Effector memory CD8-positive, alpha-beta T cell (primary cell): ENCODE measurements at regions not wholly inside any gene's neighbourhood (a gene's known extent, or its start where the extent isn't known, plus 50 kb on each side); places are given as distances from the start of the nearest gene placed in this dataset.

ENCODE experiments used
- ATAC-seq: fragments of 150-1000 bp; cut with Tn5 transposase; replicated peaks from 2 replicates; pipeline ENCODE4 v1.10.0; 2021; ENCODE audit warnings: mild to moderate bottlenecking, moderate library complexity
- DNase-seq, 3 experiments: peaks; one replicate each; pipeline ENCODE4 v3.0.0; 2021
- H3K27ac Mint-ChIP-seq, 2 donors: one replicate each; pipeline ENCODE4 v1.8.0; 2022; ENCODE audit warnings: mild to moderate bottlenecking in 2 of 2, mixed read lengths in 2 of 2, moderate library complexity in 2 of 2
- H3K27me3 Mint-ChIP-seq, 2 donors: one replicate each; pipeline ENCODE4 v1.8.0; 2022; ENCODE audit warnings: mixed read lengths in 2 of 2
- H3K36me3 Mint-ChIP-seq: one replicate; pipeline ENCODE4 v1.8.0; 2022; ENCODE audit warnings: mild to moderate bottlenecking, moderate library complexity, mixed read lengths; ENCODE audit not compliant: insufficient read depth
- H3K4me1 Mint-ChIP-seq, 2 donors: one replicate each; pipeline ENCODE4 v1.8.0; 2022; ENCODE audit warnings: low read depth in 2 of 2, mixed read lengths in 2 of 2
- H3K4me3 Mint-ChIP-seq, 2 donors: one replicate each; pipeline ENCODE4 v1.8.0; 2022; ENCODE audit warnings: mild to moderate bottlenecking in 2 of 2, mixed read lengths in 2 of 2, moderate library complexity in 2 of 2
- H3K9me3 Mint-ChIP-seq, 2 donors: one replicate each; pipeline ENCODE4 v1.8.0; 2022; ENCODE audit warnings: mixed read lengths in 2 of 2

DNA sequence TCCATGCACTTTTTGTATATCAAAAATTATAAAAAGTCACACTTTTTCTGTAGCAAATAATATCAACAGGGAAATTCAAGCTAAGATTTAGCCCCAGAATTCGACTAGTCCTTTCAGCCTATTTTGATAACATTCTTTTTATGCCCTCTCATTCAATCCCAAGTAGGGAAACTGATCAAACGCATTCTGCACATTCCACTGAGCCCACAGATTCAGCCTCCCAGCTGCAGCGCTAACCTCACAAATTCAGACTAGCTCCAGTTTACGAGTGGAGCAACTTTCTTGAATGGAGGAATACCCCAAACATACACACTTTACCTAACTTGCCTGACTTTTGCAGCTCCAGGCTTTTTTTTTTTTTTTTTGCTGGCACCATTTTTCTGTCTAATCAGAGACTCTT is 70.3 kb upstream of the HEY2 start:
- no peak for DNase-seq
- no peaks in the 10 kb centered on the region for H3K4me1 Mint-ChIP-seq

DNA sequence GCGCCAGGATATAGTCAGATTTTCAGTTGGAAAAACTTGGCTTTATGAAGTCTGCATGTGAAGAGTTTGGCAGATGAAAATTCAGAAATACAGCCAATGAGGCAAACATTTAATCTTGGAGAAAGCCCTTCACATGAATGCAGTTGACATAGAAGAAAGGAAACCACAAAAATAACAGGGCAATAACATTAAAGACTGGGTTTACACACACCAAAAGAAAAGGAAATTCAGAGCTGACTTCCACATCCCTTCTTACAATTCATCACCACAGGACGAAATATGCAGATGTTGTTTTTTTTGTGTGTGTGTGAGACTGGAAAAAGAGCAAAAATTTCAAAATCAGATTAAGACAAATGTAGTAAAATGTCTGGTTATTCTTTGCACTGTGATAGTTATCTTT is 69.8 kb upstream of the HEY2 start:
- ATAC-seq (no peak), DNase-seq (no peak)
- Mint-ChIP-seq H3K4me1 (no peaks in the 10 kb centered on the region), H3K27ac (no peak overlapping the region), H3K4me3 (no peak overlapping the region), H3K27me3 (peaks cover 47 to 54% of the 10 kb centered on the region in 2 donors), H3K36me3 (no peaks in the 10 kb centered on the region), H3K9me3 (no peaks in the 10 kb centered on the region)

More for the DNA sequence above, 70.3 kb upstream of the HEY2 start:
- Mint-ChIP-seq H3K36me3 (no peaks in the 10 kb centered on the region), H3K9me3 (no peaks in the 10 kb centered on the region), H3K27ac (no peak overlapping the region), H3K27me3 (peaks cover 46 to 58% of the 10 kb centered on the region in 2 donors), H3K4me3 (no peak overlapping the region)
- ATAC-seq: no peak

DNA sequence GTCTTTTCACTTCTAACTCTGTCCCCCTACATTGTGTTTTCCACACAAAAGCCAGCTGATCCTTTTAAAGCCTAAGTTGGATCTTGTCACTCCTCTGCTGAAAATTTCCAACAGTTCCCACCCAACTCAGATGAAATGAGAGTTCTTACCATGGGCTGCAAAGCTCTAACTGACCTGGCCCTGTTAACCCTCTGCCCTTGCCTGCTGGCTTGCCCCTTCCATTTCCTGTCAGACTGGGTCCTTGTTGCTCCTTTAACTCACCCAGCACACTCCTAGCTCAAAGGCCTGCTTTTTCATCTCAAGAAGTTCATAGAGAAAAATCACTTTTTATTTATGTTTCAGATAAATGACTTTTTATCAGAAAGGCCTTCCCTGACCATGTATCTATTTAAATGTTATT is 66.5 kb upstream of the HEY2 start:
- no peak overlapping the region for H3K4me3 Mint-ChIP-seq
- no peaks in the 10 kb centered on the region for H3K36me3 Mint-ChIP-seq
- DNase-seq (no peak), ATAC-seq (no peak)
- H3K9me3 Mint-ChIP-seq: no peaks in the 10 kb centered on the region
- no peaks in the 10 kb centered on the region for H3K4me1 Mint-ChIP-seq
- H3K27ac Mint-ChIP-seq: no peak overlapping the region
- peaks cover 52% of the 10 kb centered on the region in 2 donors for H3K27me3 Mint-ChIP-seq

DNA sequence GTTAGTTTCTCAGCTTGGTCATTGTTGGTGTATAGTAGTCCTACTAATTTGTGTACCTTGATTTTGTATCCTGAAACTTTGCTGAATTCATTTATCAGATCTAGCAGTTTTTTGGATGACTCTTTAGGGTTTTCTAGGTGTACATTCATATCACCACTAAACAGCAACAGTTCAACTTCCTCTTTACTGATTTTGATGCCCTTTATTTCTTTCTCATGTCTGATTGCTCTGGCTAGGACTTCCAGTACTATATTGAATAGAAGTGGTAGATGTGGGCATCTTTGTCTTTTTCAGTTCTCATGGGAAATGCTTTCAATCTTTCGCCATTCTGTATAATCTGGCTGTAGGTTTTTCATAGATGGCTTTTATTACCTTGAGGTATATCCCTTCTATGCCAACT is 61.3 kb upstream of the HEY2 start:
- ATAC-seq: no peak

DNA sequence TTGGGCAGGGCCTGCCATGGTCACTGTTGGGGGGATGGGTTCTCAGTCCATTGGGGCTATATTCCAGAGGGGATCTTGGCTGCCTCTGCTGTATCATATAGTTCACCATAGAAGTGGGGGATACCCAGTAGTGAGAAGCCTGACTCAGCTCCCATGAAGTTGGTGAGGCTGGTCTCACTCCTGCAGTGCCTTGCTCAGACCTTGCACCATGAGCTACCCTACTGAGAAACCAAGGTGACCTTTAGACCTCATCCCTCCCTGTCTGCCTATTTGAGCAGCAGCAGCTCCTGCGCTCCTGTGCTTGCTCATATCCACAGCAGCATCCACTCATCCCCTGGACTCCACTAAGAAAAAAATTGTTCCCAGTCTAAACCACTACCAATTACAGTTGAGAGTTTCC is 56.0 kb upstream of the HEY2 start:
- no peak for DNase-seq
- Mint-ChIP-seq H3K36me3 (no peaks in the 10 kb centered on the region), H3K4me3 (no peak overlapping the region), H3K27ac (no peak overlapping the region), H3K27me3 (peaks cover 57 to 62% of the 10 kb centered on the region in 2 donors), H3K9me3 (no peaks in the 10 kb centered on the region), H3K4me1 (no peaks in the 10 kb centered on the region)
- ATAC-seq: no peak

More for the DNA sequence above, 61.3 kb upstream of the HEY2 start:
- Mint-ChIP-seq H3K4me3 (no peak overlapping the region), H3K27ac (no peak overlapping the region), H3K9me3 (no peaks in the 10 kb centered on the region), H3K36me3 (no peaks in the 10 kb centered on the region), H3K4me1 (no peaks in the 10 kb centered on the region), H3K27me3 (peaks cover 56 to 61% of the 10 kb centered on the region in 2 donors)
- no peak for DNase-seq

DNA sequence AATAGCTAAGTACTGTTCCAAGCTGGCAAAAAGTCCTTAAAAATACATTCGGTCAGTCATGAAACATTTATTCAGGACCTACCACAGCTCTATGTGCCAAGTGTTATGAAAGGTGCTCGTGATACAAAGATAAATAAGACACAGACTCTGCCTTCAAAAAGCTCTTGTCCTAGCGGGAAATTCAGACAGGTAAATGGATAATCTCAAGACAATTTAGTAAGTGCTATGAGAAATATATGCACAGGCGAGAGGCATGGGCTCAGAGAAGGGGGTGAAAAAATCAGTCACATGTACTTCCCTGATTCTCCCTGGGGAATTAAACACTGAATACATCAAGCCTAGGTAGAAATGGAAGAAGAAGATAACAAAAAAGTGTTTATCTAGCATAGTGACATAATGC is 49.8 kb upstream of the HEY2 start:
- Mint-ChIP-seq H3K9me3 (no peaks in the 10 kb centered on the region), H3K4me1 (no peaks in the 10 kb centered on the region), H3K27ac (no peak overlapping the region), H3K27me3 (peaks cover 31 to 47% of the 10 kb centered on the region in 2 donors), H3K36me3 (no peaks in the 10 kb centered on the region), H3K4me3 (no peak overlapping the region)
- DNase-seq (no peak), ATAC-seq (no peak)
